Neutrophil (primary cell): ENCODE measurements at regions not wholly inside any gene's neighbourhood (a gene's known extent, or its start where the extent isn't known, plus 50 kb on each side); places are given as distances from the start of the nearest gene placed in this dataset.

ENCODE experiments used
- H3K27ac ChIP-seq: fragments of 200-600 bp; sonication (generic); 2 replicates; pipeline ENCODE4 v1.5.1; 2016; ENCODE audit warnings: mild to moderate bottlenecking, moderate library complexity
- H3K27me3 ChIP-seq: fragments of 200-600 bp; sonication (generic); 2 replicates; pipeline ENCODE4 v1.6.0; 2016; ENCODE audit warnings: mild to moderate bottlenecking
- H3K36me3 ChIP-seq: fragments of 200-600 bp; sonication (generic); 2 replicates; pipeline ENCODE4 v1.5.1; 2017
- H3K4me1 ChIP-seq, 2 experiments: fragments of 200-600 bp in 1 of 2; sonication (generic) in 1 of 2; 1 replicate in 1 of 2; 2 replicates in 1 of 2; pipeline versions ENCODE4 v1.5.1 to v1.6.1; 2013 to 2016; ENCODE audit warnings: low read depth in 1 of 2, low read length in 1 of 2, mild to moderate bottlenecking in 1 of 2, moderate library complexity in 1 of 2; ENCODE audit not compliant: control insufficient read depth in 1 of 2, insufficient read depth in 1 of 2
- H3K4me3 ChIP-seq, 2 experiments: fragments of 200-600 bp in 1 of 2; sonication (generic) in 1 of 2; 1 replicate in 1 of 2; 2 replicates in 1 of 2; pipeline ENCODE4 v1.5.1; 2013 to 2016; ENCODE audit warnings: low read depth in 1 of 2, low read length in 1 of 2, mild to moderate bottlenecking in 1 of 2, moderate library complexity in 1 of 2
- H3K9me3 ChIP-seq: fragments of 200-600 bp; sonication (generic); 2 replicates; pipeline ENCODE4 v1.5.1; 2016
- TF ChIP-seq, protein P1 (sequence below): fragments of 200-600 bp; sonication (generic); IDR thresholded peaks from 2 replicates; pipeline ENCODE4 v1.5.1; 2016; ENCODE audit warnings: antibody characterized with exemption

DNA sequence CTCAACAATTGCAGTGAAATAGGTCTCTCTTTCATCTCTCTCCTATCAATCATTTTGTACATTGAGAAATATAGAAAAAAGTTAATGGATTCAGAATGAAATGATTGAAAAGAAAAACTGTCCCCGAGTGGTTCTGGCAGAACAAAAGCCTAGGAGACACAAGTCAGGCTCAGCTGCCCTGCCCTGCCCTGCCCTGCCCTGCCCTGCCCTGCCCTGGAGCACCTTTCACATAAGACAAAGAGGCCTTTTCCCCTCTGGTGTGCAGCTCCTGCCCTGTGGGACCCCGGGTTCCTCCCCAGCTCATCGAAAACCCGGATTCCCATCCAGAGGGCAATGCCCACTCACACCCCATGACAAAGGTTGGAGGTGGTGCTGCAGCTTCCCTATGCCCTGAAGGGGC lies 94.7 kb downstream of the TEX26 start:
- H3K27me3 ChIP-seq, result peaks cover 37% of the 10 kb centered on the region
- no peak overlapping the region for H3K4me3 ChIP-seq
- H3K4me1 ChIP-seq, result no peaks in the 10 kb centered on the region
- H3K9me3 ChIP-seq, result no peaks in the 10 kb centered on the region
- H3K27ac ChIP-seq, result no peak overlapping the region
- TF ChIP-seq, protein P1, sequence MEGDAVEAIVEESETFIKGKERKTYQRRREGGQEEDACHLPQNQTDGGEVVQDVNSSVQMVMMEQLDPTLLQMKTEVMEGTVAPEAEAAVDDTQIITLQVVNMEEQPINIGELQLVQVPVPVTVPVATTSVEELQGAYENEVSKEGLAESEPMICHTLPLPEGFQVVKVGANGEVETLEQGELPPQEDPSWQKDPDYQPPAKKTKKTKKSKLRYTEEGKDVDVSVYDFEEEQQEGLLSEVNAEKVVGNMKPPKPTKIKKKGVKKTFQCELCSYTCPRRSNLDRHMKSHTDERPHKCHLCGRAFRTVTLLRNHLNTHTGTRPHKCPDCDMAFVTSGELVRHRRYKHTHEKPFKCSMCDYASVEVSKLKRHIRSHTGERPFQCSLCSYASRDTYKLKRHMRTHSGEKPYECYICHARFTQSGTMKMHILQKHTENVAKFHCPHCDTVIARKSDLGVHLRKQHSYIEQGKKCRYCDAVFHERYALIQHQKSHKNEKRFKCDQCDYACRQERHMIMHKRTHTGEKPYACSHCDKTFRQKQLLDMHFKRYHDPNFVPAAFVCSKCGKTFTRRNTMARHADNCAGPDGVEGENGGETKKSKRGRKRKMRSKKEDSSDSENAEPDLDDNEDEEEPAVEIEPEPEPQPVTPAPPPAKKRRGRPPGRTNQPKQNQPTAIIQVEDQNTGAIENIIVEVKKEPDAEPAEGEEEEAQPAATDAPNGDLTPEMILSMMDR, result no peak
- no peaks in the 10 kb centered on the region for H3K36me3 ChIP-seq
